A673 (cell line): ENCODE measurements at regions not wholly inside any gene's neighbourhood (a gene's known extent, or its start where the extent isn't known, plus 50 kb on each side); places are given as distances from the start of the nearest gene placed in this dataset.

Source experiments
- EZH2 ChIP-seq: fragments of 200-600 bp; sonication (generic); IDR thresholded peaks from 2 replicates; pipeline ENCODE4 v1.6.1; 2017; ENCODE audit warnings: borderline replicate concordance, low read depth, mild to moderate bottlenecking, mixed read lengths, antibody characterized with exemption, low read length; ENCODE audit not compliant: poor library complexity, severe bottlenecking
- TF ChIP-seq, protein P1 (sequence below): fragments of 300-800, 200-600 bp; sonication (generic); conservative IDR thresholded peaks from 2 replicates; pipeline ENCODE4 v1.5.1; 2017; ENCODE audit warnings: low read depth, mild to moderate bottlenecking, antibody characterized with exemption, low read length, moderate library complexity, mixed read lengths

DNA sequence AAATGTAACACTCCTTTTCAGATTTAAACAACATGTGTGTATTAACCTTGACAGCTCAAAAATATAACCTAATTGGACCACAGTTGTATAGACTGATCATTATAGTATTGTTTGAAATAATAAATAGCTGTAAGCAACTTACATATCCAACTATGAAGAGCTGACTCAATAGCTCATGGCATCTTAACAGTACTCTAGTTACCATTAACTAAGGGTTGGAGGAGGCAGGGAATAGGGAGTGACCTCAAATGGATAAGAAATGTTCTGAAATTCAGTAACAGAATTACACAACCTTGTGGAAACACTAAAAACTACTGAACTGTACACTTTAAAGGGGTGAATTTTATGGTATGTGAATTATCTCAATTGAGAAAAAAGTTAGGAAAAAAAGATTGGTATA lies 136.5 kb upstream of the CPEB2 start:
- TF ChIP-seq, protein P1, sequence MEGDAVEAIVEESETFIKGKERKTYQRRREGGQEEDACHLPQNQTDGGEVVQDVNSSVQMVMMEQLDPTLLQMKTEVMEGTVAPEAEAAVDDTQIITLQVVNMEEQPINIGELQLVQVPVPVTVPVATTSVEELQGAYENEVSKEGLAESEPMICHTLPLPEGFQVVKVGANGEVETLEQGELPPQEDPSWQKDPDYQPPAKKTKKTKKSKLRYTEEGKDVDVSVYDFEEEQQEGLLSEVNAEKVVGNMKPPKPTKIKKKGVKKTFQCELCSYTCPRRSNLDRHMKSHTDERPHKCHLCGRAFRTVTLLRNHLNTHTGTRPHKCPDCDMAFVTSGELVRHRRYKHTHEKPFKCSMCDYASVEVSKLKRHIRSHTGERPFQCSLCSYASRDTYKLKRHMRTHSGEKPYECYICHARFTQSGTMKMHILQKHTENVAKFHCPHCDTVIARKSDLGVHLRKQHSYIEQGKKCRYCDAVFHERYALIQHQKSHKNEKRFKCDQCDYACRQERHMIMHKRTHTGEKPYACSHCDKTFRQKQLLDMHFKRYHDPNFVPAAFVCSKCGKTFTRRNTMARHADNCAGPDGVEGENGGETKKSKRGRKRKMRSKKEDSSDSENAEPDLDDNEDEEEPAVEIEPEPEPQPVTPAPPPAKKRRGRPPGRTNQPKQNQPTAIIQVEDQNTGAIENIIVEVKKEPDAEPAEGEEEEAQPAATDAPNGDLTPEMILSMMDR: no peak
- TF ChIP-seq EZH2: no peak
